SHP77 treated with DMSO at 0.1 percent for 48 hours (cell line): ENCODE measurements at regions not wholly inside any gene's neighbourhood (a gene's known extent, or its start where the extent isn't known, plus 50 kb on each side); places are given as distances from the start of the nearest gene placed in this dataset.

Experiments
- DNase-seq: peaks from one replicate; lab custom pipeline; 2025; lab: John Stamatoyannopoulos, UW

DNA sequence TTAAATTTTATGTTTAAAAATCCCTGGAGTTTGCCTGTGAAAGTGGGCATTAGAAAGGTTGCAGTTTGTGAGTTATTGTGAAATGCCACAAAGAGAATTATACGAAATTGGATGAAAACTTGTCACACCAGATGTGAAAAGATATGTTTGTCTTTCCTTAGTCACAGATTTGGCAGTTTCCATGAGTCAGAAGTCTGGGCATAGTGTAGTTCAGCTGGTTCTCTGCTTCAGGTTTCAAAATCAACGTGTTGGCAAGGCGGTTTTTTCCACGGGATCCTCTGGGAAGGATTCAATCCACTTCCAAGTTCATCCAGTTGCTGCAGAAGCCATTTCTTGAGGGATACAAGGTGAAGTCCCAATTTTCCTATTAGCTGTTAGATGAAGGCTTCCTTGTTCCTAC lies 658.0 kb upstream of the CDH2 start:
- no peak for DNase-seq

DNA sequence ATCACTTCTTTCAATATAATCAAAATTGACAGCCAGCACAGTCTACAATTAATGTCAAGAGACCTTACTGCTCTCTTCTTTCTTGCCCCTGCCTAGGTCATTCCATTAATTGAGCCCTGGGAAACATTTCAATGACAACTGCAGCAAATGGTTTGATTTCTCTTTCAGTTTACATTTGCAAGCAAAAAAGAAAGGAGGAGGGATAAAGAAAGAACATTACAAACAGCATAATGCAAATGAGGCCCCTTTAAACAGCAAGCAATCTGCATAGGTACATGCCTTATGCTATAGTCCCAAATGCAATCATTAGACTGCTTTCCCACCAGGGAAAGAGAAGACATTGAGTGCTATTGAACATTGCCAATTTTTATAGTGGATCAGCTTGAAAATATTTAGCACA lies 655.0 kb upstream of the CDH2 start:
- DNase-seq: no peak

DNA sequence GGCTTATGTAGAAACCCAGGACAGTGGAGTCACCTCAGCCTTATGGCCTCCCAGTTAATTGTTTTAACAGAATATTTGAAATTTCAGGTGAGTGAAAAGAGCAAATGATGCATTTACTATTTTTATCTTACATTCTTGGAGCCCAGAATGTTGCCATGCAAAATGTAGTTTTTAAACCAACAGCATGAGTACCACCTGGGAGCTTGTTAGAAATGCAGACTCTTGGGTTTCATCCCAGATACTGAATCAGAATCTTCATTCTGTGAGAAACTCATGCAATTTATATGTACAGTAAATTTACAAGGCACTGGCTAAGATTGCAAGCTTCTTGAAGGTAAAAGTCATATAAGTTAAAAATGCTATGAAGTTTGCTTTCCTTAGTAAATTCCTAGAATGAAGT lies 654.5 kb upstream of the CDH2 start:
- no peak for DNase-seq

DNA sequence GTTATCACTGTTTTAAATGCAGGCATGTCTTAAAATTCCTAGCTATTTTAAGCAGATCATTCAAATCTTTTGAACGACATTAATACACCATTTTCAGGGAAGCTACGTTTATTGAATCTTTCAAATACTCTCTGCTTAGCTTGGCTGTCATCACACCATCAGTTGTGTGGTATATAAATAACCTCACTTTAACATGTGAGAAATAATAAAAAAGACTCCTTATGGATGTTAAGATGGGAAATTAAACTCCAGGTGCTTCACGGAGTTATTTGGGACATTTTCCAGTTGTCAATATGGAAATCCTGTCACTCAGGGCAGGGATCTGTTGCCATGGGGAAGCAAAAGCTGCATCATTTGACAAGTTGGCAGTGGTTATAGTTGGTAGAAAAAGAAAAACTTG lies 649.2 kb upstream of the CDH2 start:
- DNase-seq: no peak

DNA sequence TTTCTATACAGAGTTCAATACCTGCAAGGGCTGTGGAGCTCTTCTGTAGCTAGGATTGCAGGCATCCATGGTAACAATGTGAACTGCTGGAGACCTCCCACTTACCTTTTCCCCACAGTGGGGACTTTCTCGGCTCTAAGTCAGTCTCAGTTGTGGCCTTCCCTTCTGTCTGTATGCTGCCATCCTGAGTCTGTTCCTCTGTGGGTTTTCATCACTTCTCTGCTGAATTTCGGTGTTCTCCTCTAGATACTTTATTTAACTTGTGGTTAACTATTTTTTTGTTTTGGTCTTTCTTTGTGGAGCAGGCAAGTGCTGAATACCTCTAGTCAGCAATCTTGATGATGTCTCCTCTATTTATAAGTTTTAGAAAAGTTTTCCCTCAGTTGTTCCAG lies 647.2 kb upstream of the CDH2 start:
- DNase-seq: no peak

DNA sequence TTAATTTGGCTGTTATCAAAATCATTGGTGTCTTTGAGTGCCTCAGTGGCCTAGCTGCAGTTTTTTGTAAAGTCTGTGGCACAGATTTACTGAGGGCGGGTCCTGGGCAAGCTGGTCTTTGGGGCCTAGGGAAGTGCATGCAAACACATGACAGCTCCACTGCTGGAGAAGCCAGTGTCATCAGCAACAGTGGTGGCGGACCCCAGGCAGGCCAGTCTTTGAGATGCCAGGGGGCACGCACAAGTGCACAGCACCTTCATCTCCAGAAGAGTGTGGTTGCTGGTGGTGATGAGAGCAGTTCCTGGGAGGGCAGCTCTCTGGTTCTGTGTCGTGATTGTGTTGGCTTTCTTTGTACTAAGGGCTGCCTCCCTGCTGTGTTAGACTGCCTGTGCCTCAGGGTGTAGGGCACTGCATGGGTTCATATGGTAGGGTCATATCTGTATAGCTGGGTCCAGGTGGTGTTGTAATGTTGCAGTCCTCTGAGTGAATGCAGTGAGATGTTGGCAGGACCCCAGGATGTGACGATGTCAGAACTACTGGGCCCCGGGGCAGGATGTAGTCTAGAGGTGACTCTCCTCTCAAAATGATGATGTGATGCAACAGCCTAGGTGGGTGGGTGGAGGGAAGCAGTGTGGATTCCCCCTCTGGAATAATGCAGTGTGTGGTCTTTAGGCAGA lies 646.7 kb upstream of the CDH2 start:
- no peak for DNase-seq

DNA sequence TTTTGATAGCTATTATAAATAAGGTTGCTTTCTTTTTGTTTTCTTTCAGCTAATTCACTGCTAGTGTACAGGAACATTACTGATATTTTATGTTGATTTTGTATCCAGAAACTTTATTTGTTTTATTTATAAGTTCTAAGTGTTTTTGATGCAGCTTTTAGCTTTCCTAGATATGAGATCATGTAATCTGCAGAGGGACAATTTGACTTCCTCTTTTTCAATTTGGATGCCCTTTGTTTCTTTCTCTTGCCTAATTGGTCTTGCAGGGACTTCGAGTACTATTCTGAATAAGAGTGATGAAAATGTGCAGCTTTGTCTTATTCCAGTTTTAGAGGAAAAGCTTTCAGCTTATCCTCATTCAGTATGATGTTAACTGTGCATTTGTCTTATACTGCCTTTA lies 643.4 kb upstream of the CDH2 start:
- no peak for DNase-seq

DNA sequence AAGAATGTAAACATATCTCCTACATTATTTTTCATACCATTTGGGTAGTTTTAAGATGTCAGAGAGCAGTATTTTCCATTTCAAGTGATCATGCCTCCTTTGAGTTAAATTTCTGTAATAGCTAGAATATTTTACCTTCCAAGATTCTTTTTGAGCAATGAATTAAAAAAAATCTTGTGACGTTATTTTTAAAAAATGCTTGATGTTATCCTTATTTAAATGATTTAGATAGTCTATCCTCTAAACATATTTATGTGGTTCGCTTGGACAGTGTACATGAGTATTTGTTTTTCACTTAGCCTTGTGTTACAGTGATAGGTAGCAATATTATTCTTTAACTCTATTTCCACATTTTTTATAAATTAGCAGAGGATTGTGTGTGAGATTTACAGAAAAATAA lies 639.2 kb upstream of the CDH2 start:
- no peak for DNase-seq

DNA sequence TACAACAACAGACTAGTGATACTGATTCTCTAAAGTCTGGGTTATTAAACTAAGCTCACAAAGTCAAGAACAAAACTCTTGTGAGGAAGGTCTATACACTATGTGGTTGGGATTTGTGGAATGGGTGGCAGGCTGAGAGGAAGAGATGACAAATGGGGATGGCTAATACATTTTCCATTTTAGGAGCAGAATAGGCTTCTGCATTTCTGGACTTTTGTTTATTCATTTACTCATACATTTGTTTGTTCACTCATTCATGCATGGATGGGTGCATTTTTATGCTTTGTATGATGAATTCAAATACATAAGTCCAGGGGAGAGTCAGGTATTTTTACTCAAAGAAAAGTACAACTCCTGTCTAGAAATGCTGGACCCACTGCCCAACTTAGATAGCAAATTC lies 637.4 kb upstream of the CDH2 start:
- DNase-seq: no peak

DNA sequence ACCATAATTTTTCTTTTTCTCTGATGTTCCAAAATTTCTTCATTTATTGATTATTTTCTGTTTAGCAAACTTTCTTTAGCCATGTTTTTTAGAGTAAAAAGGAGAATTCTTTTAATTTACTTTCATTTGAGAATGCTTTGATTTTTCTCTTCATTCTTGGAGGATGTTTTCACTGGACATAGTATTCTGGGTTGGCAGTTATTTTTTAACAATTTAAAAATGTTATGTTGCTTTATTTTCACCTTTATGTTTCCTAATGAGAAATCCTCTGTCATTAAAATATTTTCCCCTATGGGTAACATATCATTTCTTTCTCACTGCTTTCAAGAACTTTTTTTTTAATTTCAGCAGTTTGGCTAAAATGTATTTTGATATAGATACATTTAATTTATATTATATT lies 631.4 kb upstream of the CDH2 start:
- no peak for DNase-seq

DNA sequence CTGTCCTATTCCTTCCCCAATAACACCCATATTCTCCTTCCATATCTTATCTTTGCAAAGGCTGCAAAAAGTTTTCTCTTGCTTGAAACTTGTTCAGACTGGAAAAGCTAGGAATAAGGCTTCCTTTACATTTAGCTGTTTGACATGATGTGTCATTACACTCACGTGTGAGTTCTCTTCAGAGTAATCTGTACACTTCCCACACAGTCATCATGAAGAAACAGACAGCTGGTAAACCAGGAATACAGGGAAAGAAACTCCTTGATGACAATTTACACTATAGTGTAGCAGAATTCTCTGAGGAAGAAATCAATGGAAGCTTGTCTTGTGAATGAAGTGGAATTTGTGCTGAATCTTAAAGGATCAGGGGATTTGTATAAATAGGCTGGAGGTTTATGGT lies 628.6 kb upstream of the CDH2 start:
- no peak for DNase-seq

DNA sequence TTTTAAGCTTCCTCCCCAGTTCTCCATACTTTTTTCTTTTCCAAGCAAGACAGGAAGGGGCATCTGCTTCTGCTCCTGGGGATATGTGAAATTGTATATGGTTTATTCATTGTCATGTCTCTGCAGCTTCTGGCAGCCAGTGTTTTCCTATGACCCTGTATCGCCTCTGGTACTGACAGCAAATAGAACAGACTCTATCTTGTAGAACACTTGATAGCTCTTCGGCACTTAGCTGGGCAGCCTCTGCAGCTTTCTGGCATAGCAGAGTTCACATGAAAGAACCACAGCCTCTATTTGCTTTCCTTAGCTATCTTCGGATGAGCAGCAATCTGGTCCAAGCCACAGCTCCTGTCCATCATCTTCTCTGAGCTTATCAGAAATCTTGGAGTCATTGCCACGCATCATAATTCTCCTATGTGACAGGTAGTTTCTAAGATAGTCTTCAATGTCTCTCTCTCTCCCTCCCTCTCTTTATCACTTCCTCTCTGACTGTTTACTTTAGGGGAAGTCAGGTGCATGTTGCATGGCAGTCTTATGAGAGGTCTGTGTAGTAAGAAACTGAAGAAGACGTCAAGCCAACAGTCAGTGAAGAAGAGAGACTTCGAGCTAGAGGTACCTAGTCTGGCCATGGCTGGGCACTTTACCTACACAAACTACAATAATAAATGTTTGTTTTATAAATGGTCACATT lies 627.7 kb upstream of the CDH2 start:
- DNase-seq: no peak

DNA sequence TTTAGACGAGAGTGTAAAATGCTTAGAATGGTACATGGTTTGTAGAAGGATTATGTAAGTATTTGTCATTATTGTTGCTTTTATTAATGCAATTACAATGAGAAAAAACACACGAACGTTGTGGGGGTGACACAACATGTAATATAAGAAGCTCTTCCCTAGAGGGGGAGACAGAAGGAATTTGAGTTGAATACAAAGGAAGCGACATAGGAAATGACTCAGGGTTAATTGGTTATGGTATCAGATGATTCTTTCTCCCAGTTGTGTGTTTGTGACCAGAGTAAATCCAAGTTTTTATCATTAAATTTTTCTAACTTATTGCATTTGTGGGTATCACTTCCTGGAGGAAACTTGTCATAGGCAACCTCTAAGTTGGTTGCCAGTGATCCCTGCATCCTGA lies 625.6 kb upstream of the CDH2 start:
- no peak for DNase-seq

DNA sequence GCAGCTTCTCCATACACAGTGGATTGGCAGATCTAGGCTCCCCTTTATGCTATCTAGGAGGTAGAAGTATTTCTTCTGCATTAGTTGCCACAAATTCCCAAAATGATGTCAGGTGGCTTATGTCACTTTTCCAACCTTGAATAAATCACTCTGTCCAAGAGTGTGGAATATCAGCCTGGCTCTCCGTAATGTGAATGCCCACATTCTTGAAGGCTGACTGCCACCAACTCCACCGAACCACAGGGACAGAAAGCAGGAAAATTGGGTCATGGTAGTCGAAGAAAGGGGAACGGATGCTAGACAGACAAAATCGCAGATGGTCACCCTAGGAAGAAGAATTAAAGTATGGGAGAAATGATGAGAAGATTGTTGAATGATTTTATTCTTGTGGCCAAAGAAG lies 624.9 kb upstream of the CDH2 start:
- no peak for DNase-seq

DNA sequence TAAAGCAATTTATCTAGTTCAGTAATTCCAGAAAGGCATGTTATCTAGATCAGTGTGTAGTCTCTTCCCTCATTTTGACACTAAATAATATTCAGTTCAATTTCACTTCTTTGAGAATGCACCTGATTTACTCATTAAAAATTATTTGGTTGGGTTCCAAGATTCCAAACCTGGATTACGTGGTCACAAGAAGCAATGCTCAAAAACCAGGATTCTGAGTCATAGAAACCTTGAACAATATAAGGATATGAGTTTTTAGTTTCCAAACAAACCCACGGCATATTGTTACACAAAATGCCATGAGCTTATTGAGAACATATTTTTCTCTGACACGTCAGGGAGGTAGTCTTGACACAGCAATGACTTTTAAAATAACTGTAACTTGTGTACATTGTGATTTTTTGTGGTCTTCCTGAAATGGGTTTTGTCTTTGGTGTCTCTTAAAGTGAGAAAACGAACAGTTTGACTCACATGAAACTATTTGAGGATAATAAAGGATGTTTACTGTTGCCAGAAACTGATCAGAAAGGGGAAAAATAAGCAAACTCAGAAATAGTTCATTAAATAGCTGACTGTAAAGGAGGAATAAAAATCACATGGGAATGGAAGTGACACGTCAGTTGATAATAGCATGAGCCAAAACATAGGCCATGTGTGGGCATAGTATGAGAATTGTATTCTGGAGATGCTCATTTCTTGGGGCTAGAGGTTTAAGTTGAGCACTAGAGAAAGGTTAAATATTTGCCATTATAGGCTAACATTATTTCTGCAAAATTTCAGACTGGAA lies 617.7 kb upstream of the CDH2 start:
- no peak for DNase-seq

DNA sequence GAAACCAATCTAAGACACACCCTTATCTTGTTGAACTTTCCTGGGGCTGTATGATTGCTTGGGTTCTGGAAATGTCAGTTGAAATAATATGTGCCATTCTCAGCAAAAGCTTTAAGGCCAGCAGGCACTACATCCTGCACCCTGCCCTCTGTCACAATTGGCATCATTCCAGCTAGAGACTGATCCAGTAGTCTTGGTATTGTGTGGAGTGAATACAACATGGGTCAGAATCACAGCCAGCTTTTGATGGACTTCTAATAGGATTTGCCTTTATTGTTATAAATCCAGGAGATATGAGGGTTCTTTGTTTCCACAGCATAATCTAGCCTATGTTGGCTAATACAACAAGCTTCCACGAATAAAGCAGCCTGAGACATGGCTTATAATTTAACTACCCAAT lies 617.0 kb upstream of the CDH2 start:
- no peak for DNase-seq

DNA sequence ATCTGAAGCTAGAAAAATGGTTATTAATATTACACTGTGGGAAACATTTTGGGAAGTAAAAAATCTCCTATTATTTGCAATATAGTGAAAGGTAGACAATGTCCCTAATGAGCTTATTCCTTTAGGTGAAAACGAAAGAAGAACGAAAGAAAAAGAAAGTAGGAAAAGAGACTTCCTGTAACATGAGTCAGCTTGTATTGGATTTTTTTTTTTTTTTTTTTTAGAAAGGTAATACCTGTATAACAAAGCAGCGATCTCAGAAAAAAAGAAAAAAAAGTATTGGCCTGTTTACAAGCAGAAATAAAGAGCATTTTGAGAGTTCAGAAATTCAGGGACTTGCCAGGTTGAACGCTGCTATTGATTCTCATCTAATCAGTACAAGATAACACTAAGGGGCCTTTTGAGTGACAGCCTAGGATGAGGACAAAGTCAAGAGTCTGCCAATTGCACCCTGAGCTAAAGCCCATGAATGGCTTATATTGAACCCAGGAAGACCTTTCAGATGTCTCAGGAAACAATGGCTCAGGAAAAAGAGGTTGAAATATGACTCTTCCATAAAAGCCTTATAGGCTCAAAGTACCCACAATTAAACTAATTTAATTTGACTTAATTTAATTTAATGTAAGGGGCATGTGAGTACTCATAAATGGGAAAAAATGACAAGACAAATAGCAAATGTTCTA lies 615.6 kb upstream of the CDH2 start:
- no peak for DNase-seq

DNA sequence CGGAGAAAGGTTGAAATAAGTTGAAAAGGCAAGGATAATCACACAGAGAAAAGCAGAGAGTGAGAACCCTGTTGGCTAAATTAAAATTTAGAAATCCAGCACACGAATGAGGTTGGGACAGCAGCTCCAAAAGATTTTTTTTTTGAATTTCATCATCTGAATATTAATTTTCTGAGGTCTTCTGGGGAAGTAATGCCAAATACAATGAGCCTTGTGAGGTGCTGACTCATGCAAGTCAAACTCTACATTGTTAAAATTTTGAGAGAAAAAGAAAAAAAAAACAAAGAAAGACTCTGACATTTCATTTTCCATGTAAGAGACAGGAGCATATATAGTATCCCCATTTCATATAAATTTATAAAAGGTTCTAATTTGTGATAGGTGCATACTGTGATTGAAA lies 614.2 kb upstream of the CDH2 start:
- no peak for DNase-seq

DNA sequence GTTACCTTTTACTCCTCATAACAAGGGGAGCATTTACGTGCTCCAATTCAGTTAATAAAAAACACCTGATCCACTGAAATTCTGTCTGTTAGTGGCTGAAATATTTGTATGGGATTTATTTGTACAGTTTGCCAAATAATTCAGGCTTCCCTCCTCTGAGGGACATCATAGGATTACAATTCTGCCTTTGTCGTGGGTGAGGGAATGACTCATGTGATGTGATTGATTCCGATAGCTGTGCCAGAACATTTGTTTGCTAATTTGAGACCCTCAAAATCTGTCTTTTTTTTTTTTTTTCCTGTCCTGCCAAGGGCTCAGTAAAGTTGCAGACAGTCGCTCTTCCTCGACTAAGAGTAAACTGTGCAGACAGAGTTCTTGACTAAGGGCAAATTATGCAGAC lies 612.6 kb upstream of the CDH2 start:
- DNase-seq: no peak

DNA sequence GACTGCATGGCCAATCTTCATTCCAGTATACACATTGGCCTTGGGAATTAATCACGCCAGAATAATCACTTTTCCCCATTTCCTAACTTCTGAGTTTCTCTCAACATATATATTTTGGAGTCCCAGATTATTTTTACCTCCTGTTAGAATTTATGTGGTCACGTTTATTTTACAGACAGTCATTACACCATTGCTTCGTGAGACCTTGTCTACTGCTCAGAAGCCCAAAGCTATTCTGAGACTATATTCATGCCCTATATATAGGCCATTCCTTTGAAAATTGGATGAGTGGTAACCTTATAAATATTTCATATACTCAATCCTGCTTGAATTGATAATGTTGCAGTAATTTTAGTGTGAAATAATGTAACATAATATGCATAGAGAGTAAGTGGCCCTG lies 610.0 kb upstream of the CDH2 start:
- no peak for DNase-seq

DNA sequence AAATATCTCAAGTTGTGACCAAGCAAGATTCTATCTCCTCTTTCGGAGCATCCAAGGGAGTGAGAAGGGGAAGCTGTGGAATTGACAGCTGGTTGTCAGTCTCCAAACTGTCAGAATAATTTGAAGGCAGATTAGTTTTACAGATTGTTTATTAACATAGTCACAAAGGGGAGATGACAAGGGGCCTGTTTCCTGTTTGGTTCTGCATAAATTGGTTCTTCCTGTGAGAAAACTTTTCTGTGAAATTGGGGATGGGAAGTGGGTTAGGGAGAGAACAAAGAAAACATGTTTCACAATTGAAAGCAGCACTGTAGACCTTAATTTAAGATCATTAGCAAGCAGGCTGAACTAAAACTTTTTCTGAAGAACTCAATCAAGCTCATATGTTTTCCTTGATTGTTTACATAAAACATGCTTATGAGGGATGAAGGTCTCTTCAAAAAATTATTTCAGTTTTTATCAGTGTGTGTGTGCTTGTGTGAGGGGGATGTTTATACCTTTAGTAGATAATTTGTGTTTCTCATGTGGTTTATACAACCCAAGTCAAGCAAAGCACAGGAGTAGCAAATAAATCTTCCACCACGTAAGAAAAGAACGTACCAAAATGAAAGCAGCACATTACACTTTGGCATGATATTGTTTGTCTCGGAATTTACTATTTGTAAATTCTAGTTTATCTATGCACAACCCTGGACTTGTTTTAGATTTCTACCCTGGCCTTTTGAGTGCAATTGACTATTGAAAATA lies 604.9 kb upstream of the CDH2 start:
- DNase-seq: no peak

DNA sequence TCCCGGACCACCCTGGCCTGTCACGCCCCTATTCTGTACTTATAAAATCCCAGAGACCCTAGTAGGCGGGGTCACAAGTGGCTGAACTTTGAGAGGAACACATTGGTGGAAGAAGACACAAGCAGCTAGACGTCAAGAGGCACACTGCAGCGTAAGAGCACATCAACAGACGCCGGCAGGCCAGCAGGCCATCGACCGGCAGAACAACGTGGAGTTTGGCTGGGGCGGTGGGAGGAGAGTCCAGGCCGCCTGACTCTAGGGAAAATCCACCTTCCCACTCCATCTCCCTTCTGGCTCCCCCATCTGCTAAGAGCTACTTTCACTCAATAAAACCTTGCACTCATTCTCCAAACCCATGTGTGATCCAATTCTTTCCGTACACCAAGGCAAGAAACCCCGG lies 601.8 kb upstream of the CDH2 start:
- no peak for DNase-seq
